Activated CD4-positive, alpha-beta T cell treated with anti-CD3 and anti-CD28 coated beads for 24 hours (primary cell): ENCODE measurements at regions not wholly inside any gene's neighbourhood (a gene's known extent, or its start where the extent isn't known, plus 50 kb on each side); places are given as distances from the start of the nearest gene placed in this dataset.

Source experiments
- DNase-seq, 2 donors: peaks; one replicate each; pipeline ENCODE4 v3.0.0-alpha.2; 2020; ENCODE audit warnings: low read depth in 2 of 2

- DNase-seq, result peak in 1 of 2 donors; percentile 9
Measured at GRCh38 chr15:70447928-70448698, 315.2 kb downstream of the UACA start.

- DNase-seq, result no peak
Measured at GRCh38 chr15:70447521-70447920, 315.8 kb downstream of the UACA start.

- DNase-seq, result no peak
Measured at GRCh38 chr15:70447081-70447480, 316.3 kb downstream of the UACA start.

- no peak for DNase-seq
Measured at GRCh38 chr15:70443486-70444273, 319.7 kb downstream of the UACA start.

GRCh38 chr15:70442616-70443321 is 320.6 kb downstream of the UACA start:
- DNase-seq, result no peak

GRCh38 chr15:70442211-70442610 is 321.1 kb downstream of the UACA start:
- no peak for DNase-seq

- no peak for DNase-seq
Measured at GRCh38 chr15:70440416-70441138, 322.8 kb downstream of the UACA start.

GRCh38 chr15:70439880-70440279 is 323.5 kb downstream of the UACA start:
- DNase-seq, result no peak

- DNase-seq, result no peak
Measured at GRCh38 chr15:70439304-70439877, 324.0 kb downstream of the UACA start.

GRCh38 chr15:70438776-70439175 is 324.6 kb downstream of the UACA start:
- no peak for DNase-seq

- no peak for DNase-seq
Measured at GRCh38 chr15:70437882-70438451, 325.4 kb downstream of the UACA start.

GRCh38 chr15:70437089-70437488 is 326.3 kb downstream of the UACA start:
- no peak for DNase-seq

GRCh38 chr15:70436428-70436827 is 326.9 kb downstream of the UACA start:
- DNase-seq, result no peak

GRCh38 chr15:70435872-70436271 is 327.5 kb downstream of the UACA start:
- DNase-seq, result no peak

GRCh38 chr15:70435369-70435768 is 328.0 kb downstream of the UACA start:
- no peak for DNase-seq

GRCh38 chr15:70433586-70434324 is 329.6 kb downstream of the UACA start:
- DNase-seq, result no peak

- DNase-seq, result no peak
Measured at GRCh38 chr15:70432924-70433495, 330.3 kb downstream of the UACA start.

GRCh38 chr15:70431854-70432253 is 331.5 kb downstream of the UACA start:
- no peak for DNase-seq

GRCh38 chr15:70430069-70430468 is 332.4 kb upstream of the TLE3 start:
- DNase-seq, result no peak
